ENCODE measurements at regions not wholly inside any gene's neighbourhood (a gene's known extent, or its start where the extent isn't known, plus 50 kb on each side); places are given as distances from the start of the nearest gene placed in this dataset.

GRCh38 chr20:48420176-48420575 lies 407.6 kb downstream of the PREX1 start:
- no peak for TF ChIP-seq TAF1 (IDR thresholded peaks at IDR 0.05; ENCODE audit: low read depth, low read length)
- TF ChIP-seq POLR2AphosphoS5 (IDR thresholded peaks at IDR 0.05; ENCODE audit: low read depth, low read length) = no peak
- TF ChIP-seq POLR2A (IDR thresholded peaks at IDR 0.05; ENCODE audit: low read depth, low read length) = no peak
- no peak for TF ChIP-seq POU2F2 (IDR thresholded peaks at IDR 0.05; ENCODE audit: low read depth, low read length)
- no peak for TF ChIP-seq SPI1 (IDR thresholded peaks at IDR 0.05; ENCODE audit: low read depth, low read length)
